Psoas muscle (tissue), 7 donors: ENCODE measurements at regions not wholly inside any gene's neighbourhood (a gene's known extent, or its start where the extent isn't known, plus 50 kb on each side); places are given as distances from the start of the nearest gene placed in this dataset.

Source experiments
- ATAC-seq, 4 donors: fragments of 200-7000 bp; cut with Tn5 transposase; one replicate each; pipeline ENCODE4 v1.9.1; 2020; ENCODE audit warnings: moderate library complexity in 3 of 4, mild to moderate bottlenecking in 2 of 4
- DNase-seq, 2 donors: peaks; one replicate each; pipeline ENCODE4 v3.0.0-alpha.2; 2020
- H3K27ac ChIP-seq: fragments of 200-600 bp; one replicate; pipeline ENCODE4 v1.8.0; 2022
- H3K27me3 ChIP-seq, 3 donors: fragments of 200-600 bp in 1 of 3; one replicate each; pipeline versions ENCODE4 v1.6.1 to v1.8.0; 2013 to 2022; ENCODE audit warnings: low read length in 2 of 3, mild to moderate bottlenecking in 2 of 3, moderate library complexity in 1 of 3; ENCODE audit not compliant: insufficient read depth in 3 of 3
- H3K36me3 ChIP-seq, 2 donors: fragments of 200-600 bp in 1 of 2; one replicate each; pipeline versions ENCODE4 v1.6.1 to v1.8.0; 2013 to 2022; ENCODE audit warnings: low read depth in 1 of 2, mild to moderate bottlenecking in 1 of 2, moderate library complexity in 1 of 2; ENCODE audit not compliant: insufficient read depth in 1 of 2
- H3K4me1 ChIP-seq: fragments of 200-600 bp; one replicate; pipeline ENCODE4 v1.8.0; 2022
- H3K4me3 ChIP-seq: fragments of 200-600 bp; one replicate; pipeline ENCODE4 v1.8.0; 2022; ENCODE audit warnings: mild to moderate bottlenecking
- H3K9me3 ChIP-seq: fragments of 200-600 bp; one replicate; pipeline ENCODE4 v1.8.0; 2022
- CTCF ChIP-seq: fragments of 200-600 bp; IDR thresholded peaks from one replicate; pipeline ENCODE4 v1.8.0; 2022; ENCODE audit warnings: antibody characterized with exemption
- WGBS, 3 donors: extraction: QIAGEN DNeasy Blood & Tissue Kit; methylation state at CpG; one replicate each; pipeline versions ENCODE4 v1.1.6 to v1.1.7; 2013; 5-methylcytosine and 5-hydroxymethylcytosine counted together
- intact Hi-C, 2 donors: fragments of 100-400 bp; cut with DNase I; formaldehyde crosslinking; loops; one replicate each; pipeline versions ENCODE4 v1.11.0 to v1.14.2; 2022
- donor health status: healthy with polysubstance abuse.
- donor health status: DM: no; HTN: no; CAD: no; lungs with moderate emphysema.
- donor health status: Bipolar disorder and iron deficiency.
- donor health status: healthy.
- donor health status: DM: yes; HTN: yes; CAD: no.
- donor health status: DM: no; HTN: no; CAD: no.
- donor health status: DM: yes; HTN: yes; CAD: no.

GRCh38 chr15:35774653-35775052 lies 228.7 kb upstream of the DPH6 start:
- Histone ChIP-seq H3K4me1 (no peaks in the 10 kb centered on the region), H3K9me3 (no peaks in the 10 kb centered on the region)
- intact Hi-C loops = no loop called here

GRCh38 chr15:35775471-35775870 lies 229.5 kb upstream of the DPH6 start:
- no peaks in the 10 kb centered on the region for H3K9me3 ChIP-seq
- H3K4me3 ChIP-seq = no peak overlapping the region
- no peaks in the 10 kb centered on the region for H3K4me1 ChIP-seq
- ATAC-seq (no peak), DNase-seq (no peak)
- TF ChIP-seq CTCF = no peak
- intact Hi-C loops = no loop called here
- no peaks in the 10 kb centered on the region for H3K27me3 ChIP-seq
- WGBS, 3 donors = 93 to 95% (median 95%) methylated on average over 4 of the region's 4 CpGs
- H3K27ac ChIP-seq = no peak overlapping the region
- H3K36me3 ChIP-seq = no peaks in the 10 kb centered on the region

More at GRCh38 chr15:35774653-35775052, 228.7 kb upstream of the DPH6 start:
- Histone ChIP-seq H3K36me3 (no peaks in the 10 kb centered on the region), H3K4me3 (no peak overlapping the region), H3K27me3 (no peaks in the 10 kb centered on the region), H3K27ac (no peak overlapping the region)
- TF ChIP-seq CTCF = no peak
- DNase-seq (no peak), ATAC-seq (no peak)
- WGBS, 3 donors = 86 to 91% (median 89%) methylated on average over 7 to 8 of the region's 8 CpGs

- intact Hi-C loops = no loop called here
- H3K4me1 ChIP-seq = no peaks in the 10 kb centered on the region
- ATAC-seq = no peak
- H3K27ac ChIP-seq = no peak overlapping the region
- no peaks in the 10 kb centered on the region for H3K9me3 ChIP-seq
- no peaks in the 10 kb centered on the region for H3K27me3 ChIP-seq
- H3K36me3 ChIP-seq = no peaks in the 10 kb centered on the region
- TF ChIP-seq CTCF = no peak
- 22 to 31% (median 30%) methylated on average over 9 of the region's 9 CpGs for WGBS, 3 donors
- DNase-seq = no peak
- H3K4me3 ChIP-seq = no peak overlapping the region
Measured at GRCh38 chr15:35777061-35777460, 231.1 kb upstream of the DPH6 start.

- no peaks in the 10 kb centered on the region for H3K9me3 ChIP-seq
- intact Hi-C loops = no loop called here
- no peak for TF ChIP-seq CTCF
- no peak for DNase-seq
- H3K4me3 ChIP-seq = no peak overlapping the region
- no peak for ATAC-seq
- no peak overlapping the region for H3K27ac ChIP-seq
- H3K4me1 ChIP-seq = no peaks in the 10 kb centered on the region
- no peaks in the 10 kb centered on the region for H3K36me3 ChIP-seq
- H3K27me3 ChIP-seq = no peaks in the 10 kb centered on the region
Measured at GRCh38 chr15:35783203-35783602, 237.2 kb upstream of the DPH6 start.

- intact Hi-C loops = no loop called here
- Histone ChIP-seq H3K4me3 (no peak overlapping the region), H3K27me3 (no peaks in the 10 kb centered on the region), H3K4me1 (no peaks in the 10 kb centered on the region), H3K27ac (no peak overlapping the region), H3K36me3 (no peaks in the 10 kb centered on the region), H3K9me3 (no peaks in the 10 kb centered on the region)
- DNase-seq = no peak
- no peak for TF ChIP-seq CTCF
- whole genome bisulfite sequencing, 3 donors = 51 to 59% (median 57%) methylated on average over 2 of the region's 2 CpGs
- ATAC-seq = no peak
Measured at GRCh38 chr15:35784745-35785144, 238.8 kb upstream of the DPH6 start.
